ENCODE measurements at regions not wholly inside any gene's neighbourhood (a gene's known extent, or its start where the extent isn't known, plus 50 kb on each side); places are given as distances from the start of the nearest gene placed in this dataset.
"Not testable (repeated sequence)": the region's sequence is repeated elsewhere in the genome, so short reads cannot be mapped to it uniquely, and the experiment has no call there.

- intact Hi-C loops (cut with DNase I): no loop called here
- Histone ChIP-seq H3K9me3 (no peaks in the 10 kb centered on the region), H3K27me3 (no peaks in the 10 kb centered on the region), H3K4me1 (no peaks in the 10 kb centered on the region), H3K27ac (no peak overlapping the region), H3K36me3 (no peaks in the 10 kb centered on the region), H3K4me3 (replicated peaks in 1 of 3) (no peak overlapping the region)
- no peak for TF ChIP-seq CTCF (IDR thresholded peaks at IDR 0.05)
- TF ChIP-seq POLR2A (IDR thresholded peaks at IDR 0.05): no peak
- no peak for DNase-seq
Measured at GRCh38 chr3:35262406-35262805, 376.9 kb upstream of the ARPP21 start.

GRCh38 chr3:35263477-35263876 is 375.8 kb upstream of the ARPP21 start:
- WGBS, 2 donors: 92 to 100% methylated on average over 1 of the region's 1 CpG

GRCh38 chr3:35266065-35266464 is 373.3 kb upstream of the ARPP21 start:
- H3K4me3 ChIP-seq (replicated peaks in 1 of 3); intact Hi-C loops (cut with DNase I); DNase-seq; H3K36me3 ChIP-seq; H3K27me3 ChIP-seq; H3K4me1 ChIP-seq; H3K9me3 ChIP-seq; H3K27ac ChIP-seq: not testable (repeated sequence)
- WGBS, 2 donors: 93 to 94% methylated on average over 12 of the region's 12 CpGs

More at GRCh38 chr3:35263477-35263876, 375.8 kb upstream of the ARPP21 start:
- no peaks in the 10 kb centered on the region for H3K36me3 ChIP-seq
- no peak for TF ChIP-seq POLR2A (IDR thresholded peaks at IDR 0.05)
- TF ChIP-seq CTCF (IDR thresholded peaks at IDR 0.05): no peak
- intact Hi-C loops (cut with DNase I): no loop called here
- no peak overlapping the region for H3K27ac ChIP-seq
- H3K27me3 ChIP-seq: no peaks in the 10 kb centered on the region
- no peaks in the 10 kb centered on the region for H3K4me1 ChIP-seq
- no peaks in the 10 kb centered on the region for H3K9me3 ChIP-seq
- DNase-seq: no peak
- no peak overlapping the region for H3K4me3 ChIP-seq (replicated peaks in 1 of 3)

DNA sequence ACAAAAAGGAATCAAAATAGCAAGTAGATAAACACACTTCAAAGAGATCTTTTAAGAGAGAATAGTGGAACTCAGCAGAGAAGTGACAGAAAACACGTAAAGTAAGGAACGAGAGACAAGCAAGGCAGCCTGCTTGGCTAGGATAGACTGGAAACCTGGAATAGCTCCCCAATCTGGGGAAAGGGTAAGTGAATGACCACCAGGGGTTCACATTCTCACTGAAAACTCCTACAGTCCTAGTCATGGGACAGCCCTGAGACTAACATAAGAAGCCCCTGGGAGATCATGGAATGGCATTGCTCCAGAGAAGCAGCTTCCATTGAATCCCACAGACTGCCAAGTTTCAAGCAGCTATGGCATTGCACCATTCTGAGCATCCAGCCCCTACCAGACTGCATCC is 363.6 kb upstream of the ARPP21 start:
- WGBS, 2 donors: 88 to 90% methylated on average over 2 of the region's 2 CpGs
- intact Hi-C loops (cut with DNase I): no loop called here
- H3K27me3 ChIP-seq: no peaks in the 10 kb centered on the region
- no peak for DNase-seq
- H3K27ac ChIP-seq: no peak overlapping the region
- no peak overlapping the region for H3K4me3 ChIP-seq (replicated peaks in 1 of 3)
- H3K4me1 ChIP-seq: no peaks in the 10 kb centered on the region
- TF ChIP-seq POLR2A (IDR thresholded peaks at IDR 0.05): no peak
- no peak for TF ChIP-seq CTCF (IDR thresholded peaks at IDR 0.05)
- no peaks in the 10 kb centered on the region for H3K36me3 ChIP-seq
- H3K9me3 ChIP-seq: no peaks in the 10 kb centered on the region

DNA sequence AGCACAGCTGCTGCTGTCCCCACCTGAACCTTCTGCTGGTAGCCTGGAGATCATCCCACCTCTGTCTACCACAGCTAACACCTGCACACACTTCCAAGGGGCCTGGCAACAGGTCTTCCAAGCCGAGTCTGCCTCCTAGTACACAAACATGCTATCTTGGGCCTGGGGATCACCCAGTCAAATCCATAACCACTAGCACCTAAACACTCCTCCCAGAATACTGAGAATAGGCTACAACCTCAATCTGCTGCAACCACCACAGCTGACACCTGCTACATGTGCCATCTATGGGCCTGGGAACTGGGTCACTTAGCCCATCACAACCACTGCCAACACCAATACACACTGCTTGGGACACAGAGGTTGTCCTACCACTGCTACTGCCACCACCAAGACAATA is 362.8 kb upstream of the ARPP21 start:
- no peaks in the 10 kb centered on the region for H3K27me3 ChIP-seq
- H3K9me3 ChIP-seq: no peaks in the 10 kb centered on the region
- H3K4me1 ChIP-seq: no peaks in the 10 kb centered on the region
- no peak overlapping the region for H3K27ac ChIP-seq
- no peaks in the 10 kb centered on the region for H3K36me3 ChIP-seq
- WGBS, 2 donors: 67 to 71% methylated on average over 1 of the region's 1 CpG
- no peak for TF ChIP-seq POLR2A (IDR thresholded peaks at IDR 0.05)
- no peak for TF ChIP-seq CTCF (IDR thresholded peaks at IDR 0.05)
- no peak for DNase-seq
- intact Hi-C loops (cut with DNase I): no loop called here
- no peak overlapping the region for H3K4me3 ChIP-seq (replicated peaks in 1 of 3)
